IPS-18a (cell line): ENCODE measurements at regions not wholly inside any gene's neighbourhood (a gene's known extent, or its start where the extent isn't known, plus 50 kb on each side); places are given as distances from the start of the nearest gene placed in this dataset.

Experiments used
- H3K27ac ChIP-seq: one replicate; pipeline ENCODE4 v1.5.1; 2013; ENCODE audit warnings: low read length
- H3K27me3 ChIP-seq: one replicate; pipeline ENCODE4 v1.6.1; 2013; ENCODE audit warnings: mild to moderate bottlenecking, low read length; ENCODE audit not compliant: control insufficient read depth, insufficient read depth
- H3K36me3 ChIP-seq: one replicate; pipeline ENCODE4 v1.6.1; 2013; ENCODE audit warnings: low read depth, low read length; ENCODE audit not compliant: control insufficient read depth
- H3K4me1 ChIP-seq: one replicate; pipeline ENCODE4 v1.6.1; 2013; ENCODE audit warnings: low read depth, low read length; ENCODE audit not compliant: control insufficient read depth
- H3K4me3 ChIP-seq: one replicate; pipeline ENCODE4 v1.5.1; 2013; ENCODE audit warnings: low read length
- H3K9ac ChIP-seq: one replicate; pipeline ENCODE4 v1.6.1; 2013; ENCODE audit warnings: mild to moderate bottlenecking, low read length, moderate library complexity
- H3K9me3 ChIP-seq: one replicate; pipeline ENCODE4 v1.6.1; 2013; ENCODE audit warnings: low read depth, low read length; ENCODE audit not compliant: control insufficient read depth

DNA sequence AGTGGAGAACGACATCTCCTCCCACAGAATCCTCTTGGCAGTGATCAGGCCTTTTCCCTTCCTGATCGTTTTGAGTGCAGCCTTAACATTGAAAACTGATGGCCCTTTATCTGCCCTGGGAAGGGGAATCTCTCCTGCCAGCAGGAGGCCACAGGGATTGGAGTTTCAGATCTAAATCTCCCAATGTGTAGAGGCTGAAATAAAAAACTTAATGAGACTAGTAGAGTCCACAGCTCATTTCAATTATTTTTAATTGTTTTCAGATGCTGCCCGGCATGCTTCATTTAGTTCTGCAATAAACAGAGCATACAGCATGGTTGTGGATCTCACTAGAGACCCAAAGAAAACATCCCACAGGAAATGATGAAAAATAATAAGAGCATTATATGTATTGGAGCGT lies 662.2 kb upstream of the HS3ST5 start:
- Histone ChIP-seq H3K27me3 (no peaks in the 10 kb centered on the region), H3K4me3 (no peak overlapping the region), H3K36me3 (no peaks in the 10 kb centered on the region), H3K9ac (no peak overlapping the region), H3K4me1 (no peaks in the 10 kb centered on the region), H3K27ac (no peak overlapping the region), H3K9me3 (no peaks in the 10 kb centered on the region)

DNA sequence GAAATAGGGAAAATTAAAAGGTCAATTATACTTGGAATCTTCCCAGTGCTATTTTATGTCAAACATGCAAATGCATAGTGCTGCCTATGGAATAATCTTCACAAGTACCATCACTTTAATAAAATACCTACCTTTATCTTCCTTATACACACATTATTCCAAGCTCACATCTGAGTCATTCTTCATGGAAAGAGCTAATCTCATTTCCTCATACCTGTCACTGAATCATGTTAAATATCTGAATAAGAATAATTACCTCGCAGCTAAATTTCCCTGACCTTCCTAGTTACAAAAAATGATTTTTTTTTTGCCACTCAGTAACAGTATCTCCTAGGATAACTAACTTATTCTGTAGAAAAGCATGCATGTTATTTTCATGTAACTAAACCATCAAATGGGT lies 661.4 kb upstream of the HS3ST5 start:
- no peaks in the 10 kb centered on the region for H3K27me3 ChIP-seq
- no peak overlapping the region for H3K4me3 ChIP-seq
- H3K4me1 ChIP-seq, result no peaks in the 10 kb centered on the region
- H3K27ac ChIP-seq, result no peak overlapping the region
- H3K36me3 ChIP-seq, result no peaks in the 10 kb centered on the region
- H3K9me3 ChIP-seq, result no peaks in the 10 kb centered on the region
- no peak overlapping the region for H3K9ac ChIP-seq

DNA sequence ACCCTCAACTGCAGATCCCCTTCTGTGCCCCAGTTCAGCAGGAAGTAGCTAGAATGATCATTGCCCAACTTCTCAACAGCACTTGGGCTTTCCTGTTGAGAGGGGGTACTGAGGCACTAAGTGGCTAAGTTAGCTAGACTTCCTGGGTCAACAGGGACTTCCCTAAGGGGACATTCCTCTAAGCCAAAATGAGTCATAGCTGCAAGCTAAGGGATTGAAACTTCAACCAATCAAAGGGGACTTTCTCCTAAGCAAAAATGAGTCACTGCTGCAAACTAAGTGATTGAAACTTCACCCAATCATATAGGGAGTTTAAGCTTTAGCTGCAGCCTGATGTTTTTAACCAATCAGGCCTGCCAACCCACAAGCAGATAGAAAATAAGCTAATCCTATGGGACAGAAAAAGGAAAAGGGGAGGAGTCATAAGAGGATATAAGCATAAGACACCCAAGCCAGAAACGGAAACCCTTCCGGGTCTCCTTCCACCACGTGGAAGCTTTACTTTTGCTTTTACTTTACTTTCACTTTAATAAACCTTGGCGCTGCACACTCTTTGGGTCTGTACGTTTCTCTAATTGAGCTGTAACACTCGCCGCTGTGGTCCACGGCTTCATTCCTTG lies 659.0 kb upstream of the HS3ST5 start:
- Histone ChIP-seq H3K9ac (no peak overlapping the region), H3K36me3 (no peaks in the 10 kb centered on the region), H3K4me1 (peaks cover under 1% of the 10 kb centered on the region), H3K4me3 (no peak overlapping the region), H3K27me3 (no peaks in the 10 kb centered on the region), H3K9me3 (no peaks in the 10 kb centered on the region), H3K27ac (no peak overlapping the region)

DNA sequence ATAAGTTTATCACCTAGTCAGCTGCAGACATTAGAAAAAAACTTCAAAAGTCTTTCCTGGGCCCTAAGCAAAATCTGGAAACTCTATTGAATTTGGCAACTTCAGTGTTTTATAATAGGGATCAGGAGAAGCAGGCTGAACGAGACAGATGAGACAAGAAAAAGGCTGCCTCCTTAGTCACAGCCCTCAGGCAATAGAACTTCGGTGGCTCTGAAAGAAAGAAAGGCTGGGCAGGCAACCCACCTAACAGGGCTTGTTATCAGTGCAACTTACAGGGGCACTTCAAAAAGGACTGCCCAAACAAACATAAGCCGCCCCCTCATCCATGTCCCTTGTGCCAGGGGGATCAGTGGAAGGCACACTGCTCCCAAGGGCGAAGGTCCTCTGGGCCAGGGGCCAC lies 657.9 kb upstream of the HS3ST5 start:
- Histone ChIP-seq H3K9me3 (no peaks in the 10 kb centered on the region), H3K9ac (no peak overlapping the region), H3K4me3 (no peak overlapping the region), H3K27ac (no peak overlapping the region), H3K36me3 (no peaks in the 10 kb centered on the region), H3K27me3 (no peaks in the 10 kb centered on the region), H3K4me1 (peaks cover 5% of the 10 kb centered on the region)

DNA sequence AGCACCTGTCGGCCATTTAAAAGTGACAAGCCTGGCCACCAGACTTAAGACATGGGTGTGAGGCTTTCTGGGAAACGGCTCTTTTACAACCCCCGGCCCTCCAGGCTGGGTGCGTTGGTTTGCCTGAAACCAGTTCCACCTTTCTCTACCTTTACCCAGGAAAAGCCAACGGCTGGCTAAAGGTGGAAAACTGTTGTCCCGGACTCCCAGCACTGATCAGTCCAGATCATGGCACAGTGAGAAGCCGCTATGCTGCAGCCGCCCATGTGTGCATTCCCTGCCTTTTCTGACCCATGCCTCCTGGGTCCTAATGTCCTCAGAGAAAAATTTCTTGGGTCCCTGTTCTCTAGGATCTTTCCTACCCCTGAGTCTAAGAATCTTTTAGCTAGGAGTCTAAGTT lies 655.7 kb upstream of the HS3ST5 start:
- H3K27me3 ChIP-seq, result no peaks in the 10 kb centered on the region
- H3K27ac ChIP-seq, result no peak overlapping the region
- H3K4me3 ChIP-seq, result no peak overlapping the region
- peaks cover 5% of the 10 kb centered on the region for H3K4me1 ChIP-seq
- H3K9ac ChIP-seq, result no peak overlapping the region
- H3K36me3 ChIP-seq, result no peaks in the 10 kb centered on the region
- H3K9me3 ChIP-seq, result no peaks in the 10 kb centered on the region

DNA sequence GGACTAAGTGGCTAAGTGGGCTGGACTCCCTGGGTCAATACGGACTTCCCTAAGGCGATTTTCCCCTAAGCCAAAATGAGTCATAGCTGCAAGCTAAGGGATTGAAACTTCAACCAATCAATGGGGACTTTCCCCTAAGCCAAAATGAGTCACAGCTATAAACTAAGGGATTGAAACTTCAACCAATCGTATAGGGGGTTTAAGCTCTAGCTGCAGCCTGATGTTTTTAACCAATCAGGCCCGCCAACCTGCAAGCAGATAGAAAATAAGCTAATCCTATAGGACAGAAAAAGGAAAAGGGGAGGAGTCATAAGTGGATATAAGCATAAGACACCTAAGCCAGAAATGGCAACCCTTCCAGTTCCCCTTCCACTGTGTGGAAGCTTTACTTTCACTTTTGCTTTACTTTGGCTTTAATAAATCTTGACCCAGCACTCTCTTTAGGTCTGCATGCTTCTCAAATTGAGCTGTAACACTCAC lies 655.0 kb upstream of the HS3ST5 start:
- H3K27ac ChIP-seq, result no peak overlapping the region
- H3K9ac ChIP-seq, result no peak overlapping the region
- no peaks in the 10 kb centered on the region for H3K27me3 ChIP-seq
- no peaks in the 10 kb centered on the region for H3K36me3 ChIP-seq
- no peak overlapping the region for H3K4me3 ChIP-seq
- no peaks in the 10 kb centered on the region for H3K9me3 ChIP-seq
- peaks cover 5% of the 10 kb centered on the region for H3K4me1 ChIP-seq

DNA sequence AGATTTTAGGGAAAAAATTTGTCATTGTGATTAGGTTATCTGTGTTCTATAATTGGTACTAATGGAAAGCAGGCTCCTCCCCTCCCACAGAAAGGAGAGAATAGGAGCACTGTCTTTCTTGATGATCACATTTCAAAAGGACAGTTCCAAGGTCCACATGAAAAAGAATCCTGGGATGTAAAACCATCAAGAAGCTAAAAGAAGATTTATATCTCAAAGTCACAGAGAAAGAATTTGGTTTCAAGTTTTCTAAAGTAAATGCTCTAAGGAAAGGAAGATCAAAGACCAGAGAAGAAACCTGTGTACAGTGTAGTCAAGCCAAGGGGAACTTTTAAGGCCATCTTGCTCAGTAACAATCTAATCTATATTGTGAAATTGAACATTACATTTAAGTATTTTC lies 652.7 kb upstream of the HS3ST5 start:
- no peaks in the 10 kb centered on the region for H3K9me3 ChIP-seq
- H3K36me3 ChIP-seq, result no peaks in the 10 kb centered on the region
- H3K27ac ChIP-seq, result no peak overlapping the region
- H3K4me3 ChIP-seq, result no peak overlapping the region
- no peaks in the 10 kb centered on the region for H3K27me3 ChIP-seq
- peaks cover 5% of the 10 kb centered on the region for H3K4me1 ChIP-seq
- H3K9ac ChIP-seq, result no peak overlapping the region

DNA sequence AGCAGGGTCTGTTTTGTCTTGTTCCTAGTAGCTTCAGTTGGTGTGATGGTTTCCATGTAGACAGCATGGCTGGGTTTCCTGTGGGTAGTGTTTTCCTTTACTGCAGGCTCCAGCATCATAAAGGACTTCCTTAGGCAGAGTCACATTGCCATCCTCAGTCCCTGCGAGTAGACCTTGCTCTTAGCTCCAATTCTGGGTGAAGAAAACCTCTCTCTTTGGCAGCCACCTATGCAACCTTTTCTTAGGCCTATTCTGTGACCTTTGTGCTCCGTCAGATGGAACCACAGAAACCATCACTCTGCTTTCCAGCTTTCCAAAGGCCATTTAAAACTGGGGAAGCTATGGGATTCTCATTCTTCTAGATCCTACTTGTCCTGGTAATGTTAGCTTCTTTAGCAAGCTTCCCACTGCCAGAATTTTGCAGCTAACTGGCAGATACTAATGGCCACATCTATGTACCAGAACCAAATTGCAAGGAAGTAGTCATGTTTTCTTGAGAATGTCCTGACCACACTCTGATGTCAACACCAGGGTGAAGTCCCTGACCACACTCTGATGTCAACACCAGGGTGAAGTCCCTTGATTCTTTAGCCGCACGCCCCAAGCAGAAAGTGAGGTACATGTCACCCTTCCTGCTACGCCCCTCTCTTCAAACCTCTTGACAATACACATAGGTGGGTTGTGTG lies 646.6 kb upstream of the HS3ST5 start:
- Histone ChIP-seq H3K27me3 (no peaks in the 10 kb centered on the region), H3K4me1 (no peaks in the 10 kb centered on the region), H3K4me3 (no peak overlapping the region), H3K36me3 (no peaks in the 10 kb centered on the region), H3K27ac (no peak overlapping the region), H3K9ac (no peak overlapping the region), H3K9me3 (no peaks in the 10 kb centered on the region)

DNA sequence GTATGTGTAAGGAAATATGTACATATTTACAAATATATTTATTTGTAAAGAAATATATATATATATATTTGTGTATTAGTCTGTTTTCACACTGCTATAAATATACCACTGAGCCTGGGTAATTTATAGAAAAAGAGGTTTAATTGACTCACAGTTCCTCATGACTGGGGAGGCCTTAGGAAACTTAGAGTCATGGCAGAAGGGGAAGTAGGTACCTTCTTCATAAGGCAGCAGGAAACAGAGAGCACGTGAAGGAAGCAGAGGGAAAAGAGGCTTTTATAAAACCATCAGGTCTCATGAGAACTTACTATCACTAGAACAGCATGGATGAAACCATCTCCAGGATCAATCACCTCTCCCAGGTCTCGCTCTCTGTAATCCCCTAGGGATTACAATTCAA lies 644.5 kb upstream of the HS3ST5 start:
- Histone ChIP-seq H3K27me3 (no peaks in the 10 kb centered on the region), H3K36me3 (no peaks in the 10 kb centered on the region), H3K9me3 (no peaks in the 10 kb centered on the region), H3K4me3 (no peak overlapping the region), H3K27ac (no peak overlapping the region), H3K9ac (no peak overlapping the region), H3K4me1 (no peaks in the 10 kb centered on the region)

DNA sequence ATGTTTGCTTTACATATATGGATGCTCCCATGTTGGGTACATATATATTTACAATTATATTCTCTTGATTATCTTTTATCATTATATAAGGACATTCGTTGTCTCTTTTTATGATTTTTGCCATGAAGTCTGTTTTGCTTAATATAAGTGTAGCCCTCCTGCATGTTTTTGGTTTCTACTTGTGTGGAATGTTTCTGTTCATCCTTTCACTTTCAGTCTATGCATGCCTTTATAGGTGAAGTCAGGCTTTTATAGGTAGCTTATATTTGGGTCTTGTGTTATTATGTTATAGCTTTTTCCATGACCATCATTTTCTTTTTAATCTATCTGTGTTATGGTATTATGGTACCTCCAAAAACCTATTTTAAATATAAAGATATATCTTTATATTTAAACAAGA lies 612.5 kb upstream of the HS3ST5 start:
- no peak overlapping the region for H3K4me3 ChIP-seq
- no peaks in the 10 kb centered on the region for H3K9me3 ChIP-seq
- no peaks in the 10 kb centered on the region for H3K4me1 ChIP-seq
- no peaks in the 10 kb centered on the region for H3K27me3 ChIP-seq
- H3K9ac ChIP-seq, result no peak overlapping the region
- no peak overlapping the region for H3K27ac ChIP-seq
- no peaks in the 10 kb centered on the region for H3K36me3 ChIP-seq

DNA sequence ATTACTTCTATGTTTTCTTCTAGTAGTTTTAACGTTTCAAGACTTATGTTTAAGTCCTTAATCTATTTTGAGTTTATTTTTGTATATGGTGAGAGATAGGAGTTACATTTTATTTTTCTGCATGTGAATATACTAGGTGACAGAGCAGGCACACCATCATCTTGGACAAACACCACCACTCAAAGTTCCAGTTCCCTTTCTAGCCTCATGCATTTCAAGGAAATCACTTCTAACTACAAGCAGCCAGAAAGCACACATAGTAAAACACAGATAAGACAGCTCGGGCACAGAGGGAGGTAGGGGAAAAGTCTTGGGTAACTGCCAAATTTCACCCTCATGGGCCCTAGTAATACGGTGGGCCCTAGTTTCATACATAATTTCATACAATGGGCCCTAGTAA lies 609.4 kb upstream of the HS3ST5 start:
- no peaks in the 10 kb centered on the region for H3K4me1 ChIP-seq
- no peaks in the 10 kb centered on the region for H3K27me3 ChIP-seq
- no peak overlapping the region for H3K27ac ChIP-seq
- no peaks in the 10 kb centered on the region for H3K36me3 ChIP-seq
- no peak overlapping the region for H3K4me3 ChIP-seq
- no peak overlapping the region for H3K9ac ChIP-seq
- no peaks in the 10 kb centered on the region for H3K9me3 ChIP-seq

DNA sequence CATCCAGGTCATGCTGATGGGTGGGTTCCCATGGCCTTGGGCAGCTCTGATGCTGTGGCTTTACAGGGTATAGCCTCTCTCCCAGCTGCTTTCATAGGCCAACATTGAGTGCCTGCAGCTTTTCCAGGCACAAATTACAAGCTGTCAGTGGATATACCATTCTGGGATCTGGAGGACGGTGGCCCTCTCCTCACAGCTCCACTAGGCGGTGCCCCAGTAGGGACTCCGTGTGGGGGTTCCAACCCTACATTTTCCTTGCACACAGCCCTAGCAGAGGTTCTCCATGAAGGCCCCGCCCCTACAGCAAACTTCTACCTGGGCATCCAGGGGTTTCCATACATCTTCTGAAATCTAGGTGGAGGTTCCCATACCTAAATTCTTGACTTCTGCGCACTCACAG lies 602.6 kb upstream of the HS3ST5 start:
- Histone ChIP-seq H3K4me1 (peaks cover 4% of the 10 kb centered on the region), H3K9ac (no peak overlapping the region), H3K9me3 (peaks cover 2% of the 10 kb centered on the region), H3K27me3 (peaks cover 9% of the 10 kb centered on the region), H3K36me3 (no peaks in the 10 kb centered on the region), H3K27ac (no peak overlapping the region), H3K4me3 (no peak overlapping the region)
